WTC11 (cell line): ENCODE measurements at regions not wholly inside any gene's neighbourhood (a gene's known extent, or its start where the extent isn't known, plus 50 kb on each side); places are given as distances from the start of the nearest gene placed in this dataset.

Source experiments
- ATAC-seq: fragments of 200-7000 bp; cut with Tn5 transposase; 2 replicates; pipeline ENCODE4 v1.10.0; 2021; ENCODE audit warnings: mild to moderate bottlenecking, moderate library complexity
- CTCF ChIA-PET: fragments of 300-600 bp; sonication (Branson Sonifier 250); formaldehyde crosslinking; loops from one replicate; lab custom pipeline; 2021; ENCODE audit warnings: antibody characterized with exemption; lab: Charles Lee
- POLR2A ChIA-PET: fragments of 350-600 bp; sonication (Branson Sonifier 250); formaldehyde crosslinking; loops from one replicate; lab custom pipeline; 2021; ENCODE audit warnings: antibody characterized with exemption; lab: Charles Lee
- DNase-seq: peaks from one replicate; pipeline ENCODE4 v3.0.0; 2021; ENCODE audit warnings: low spot score
- H3K27ac Mint-ChIP-seq: 2 replicates; pipeline ENCODE4 v1.8.0; 2021; ENCODE audit warnings: mixed read lengths
- H3K27me3 Mint-ChIP-seq: 2 replicates; pipeline ENCODE4 v1.8.0; 2021; ENCODE audit warnings: low read depth, mild to moderate bottlenecking, moderate library complexity, mixed read lengths
- H3K36me3 Mint-ChIP-seq: 2 replicates; pipeline ENCODE4 v1.8.0; 2021; ENCODE audit warnings: mixed read lengths
- H3K4me1 Mint-ChIP-seq: 2 replicates; pipeline ENCODE4 v1.8.0; 2022; ENCODE audit warnings: mixed read lengths
- H3K4me3 Mint-ChIP-seq: 2 replicates; pipeline ENCODE4 v1.8.0; 2021; ENCODE audit warnings: mild to moderate bottlenecking, moderate library complexity, mixed read lengths
- H3K9me3 Mint-ChIP-seq: 2 replicates; pipeline ENCODE4 v1.8.0; 2021; ENCODE audit warnings: mixed read lengths
- ATF1 ChIP-seq: sonication (generic); formaldehyde crosslinking; IDR thresholded peaks from 2 replicates; pipeline ENCODE4 v1.8.1; 2023; ENCODE audit warnings: mild to moderate bottlenecking, moderate library complexity, missing genetic modification reagents
- CBFB ChIP-seq: sonication (generic); formaldehyde crosslinking; IDR thresholded peaks from 2 replicates; pipeline ENCODE4 v1.8.1; 2022; ENCODE audit warnings: mild to moderate bottlenecking, low read depth, missing genetic modification reagents
- EMX1 ChIP-seq: fragments of 250-450 bp; sonication (Bioruptor Pico); IDR thresholded peaks from 2 replicates; pipeline ENCODE4 v1.8.0; 2021; ENCODE audit warnings: mild to moderate bottlenecking
- FOXJ3 ChIP-seq: sonication (generic); formaldehyde crosslinking; IDR thresholded peaks from 2 replicates; pipeline ENCODE4 v1.9.0; 2021; ENCODE audit warnings: missing genetic modification reagents, mild to moderate bottlenecking, borderline replicate concordance
- FOXP1 ChIP-seq: sonication (generic); formaldehyde crosslinking; IDR thresholded peaks from 2 replicates; pipeline ENCODE4 v1.8.0; 2022; ENCODE audit warnings: missing genetic modification reagents, mild to moderate bottlenecking, moderate library complexity, borderline replicate concordance
- GRHL2 ChIP-seq: fragments of 250-450 bp; sonication (Bioruptor Pico); IDR thresholded peaks from 2 replicates; pipeline ENCODE4 v1.8.0; 2022; ENCODE audit warnings: mild to moderate bottlenecking, moderate library complexity; ENCODE audit not compliant: insufficient replicate concordance, severe bottlenecking
- MYBL2 ChIP-seq: sonication (generic); formaldehyde crosslinking; IDR thresholded peaks from 2 replicates; pipeline ENCODE4 v1.8.1; 2023; ENCODE audit warnings: mild to moderate bottlenecking, moderate library complexity, missing genetic modification reagents
- NFE2L1 ChIP-seq: sonication (generic); formaldehyde crosslinking; IDR thresholded peaks from 2 replicates; pipeline ENCODE4 v1.8.1; 2023; ENCODE audit warnings: missing genetic modification reagents
- NR2C2 ChIP-seq: sonication (generic); formaldehyde crosslinking; IDR thresholded peaks from 2 replicates; pipeline ENCODE4 v1.8.0; 2022; ENCODE audit warnings: mild to moderate bottlenecking, missing genetic modification reagents
- PRRX2 ChIP-seq: fragments of 250-450 bp; sonication (Bioruptor Pico); IDR thresholded peaks from 2 replicates; pipeline ENCODE4 v1.8.0; 2021; ENCODE audit warnings: mild to moderate bottlenecking
- RELA ChIP-seq: sonication (generic); formaldehyde crosslinking; IDR thresholded peaks from 2 replicates; pipeline ENCODE4 v1.8.1; 2022; ENCODE audit warnings: missing genetic modification reagents, mild to moderate bottlenecking, borderline replicate concordance
- SP1 ChIP-seq: sonication (generic); formaldehyde crosslinking; conservative IDR thresholded peaks from 2 replicates; pipeline ENCODE4 v1.8.1; 2022; ENCODE audit warnings: missing genetic modification reagents
- TEAD4 ChIP-seq: sonication (generic); formaldehyde crosslinking; IDR thresholded peaks from 2 replicates; pipeline ENCODE4 v1.8.0; 2022; ENCODE audit warnings: mild to moderate bottlenecking, missing genetic modification reagents
- TP53 ChIP-seq: sonication (generic); formaldehyde crosslinking; IDR thresholded peaks from 2 replicates; pipeline ENCODE4 v1.8.1; 2023; ENCODE audit warnings: mild to moderate bottlenecking, missing genetic modification reagents
- ZNF232 ChIP-seq: sonication (generic); formaldehyde crosslinking; IDR thresholded peaks from 2 replicates; pipeline ENCODE4 v1.8.0; 2022; ENCODE audit warnings: mild to moderate bottlenecking, missing genetic modification reagents
- ZNF396 ChIP-seq: fragments of 250-450 bp; sonication (Bioruptor Pico); IDR thresholded peaks from 2 replicates; pipeline ENCODE4 v1.8.0; 2021; ENCODE audit warnings: mild to moderate bottlenecking, moderate library complexity, borderline replicate concordance
- ZNF416 ChIP-seq: fragments of 250-450 bp; sonication (Bioruptor Pico); IDR thresholded peaks from 2 replicates; pipeline ENCODE4 v1.9.0; 2021; ENCODE audit warnings: mild to moderate bottlenecking, inconsistent platforms
- ZNF671 ChIP-seq: fragments of 250-450 bp; sonication (Bioruptor Pico); IDR thresholded peaks from 2 replicates; pipeline ENCODE4 v1.8.0; 2021; ENCODE audit warnings: mild to moderate bottlenecking
- TF ChIP-seq, protein P1 (sequence below): fragments of 250-450 bp; sonication (Bioruptor Pico); IDR thresholded peaks from 2 replicates; pipeline ENCODE4 v1.9.0; 2021; ENCODE audit warnings: mild to moderate bottlenecking
- TF ChIP-seq, protein P2 (sequence below): sonication (generic); formaldehyde crosslinking; IDR thresholded peaks from 2 replicates; pipeline ENCODE4 v1.8.1; 2022; ENCODE audit warnings: mild to moderate bottlenecking, moderate library complexity, missing genetic modification reagents
- TF ChIP-seq, protein P3 (sequence below): fragments of 250-450 bp; sonication (Bioruptor Pico); IDR thresholded peaks from 2 replicates; pipeline ENCODE4 v1.9.0; 2021; ENCODE audit warnings: mild to moderate bottlenecking, borderline replicate concordance
- TF ChIP-seq, protein P4 (sequence below): sonication (generic); formaldehyde crosslinking; IDR thresholded peaks from 2 replicates; pipeline ENCODE4 v1.8.1; 2022; ENCODE audit warnings: mild to moderate bottlenecking, missing genetic modification reagents, moderate library complexity, borderline replicate concordance
- TF ChIP-seq, protein P5 (sequence below): sonication (generic); formaldehyde crosslinking; IDR thresholded peaks from 2 replicates; pipeline ENCODE4 v1.8.1; 2023; ENCODE audit warnings: mild to moderate bottlenecking, missing genetic modification reagents
- TF ChIP-seq, protein P6 (sequence below): sonication (generic); formaldehyde crosslinking; IDR thresholded peaks from 2 replicates; pipeline ENCODE4 v1.8.0; 2023; ENCODE audit warnings: missing genetic modification reagents

DNA sequence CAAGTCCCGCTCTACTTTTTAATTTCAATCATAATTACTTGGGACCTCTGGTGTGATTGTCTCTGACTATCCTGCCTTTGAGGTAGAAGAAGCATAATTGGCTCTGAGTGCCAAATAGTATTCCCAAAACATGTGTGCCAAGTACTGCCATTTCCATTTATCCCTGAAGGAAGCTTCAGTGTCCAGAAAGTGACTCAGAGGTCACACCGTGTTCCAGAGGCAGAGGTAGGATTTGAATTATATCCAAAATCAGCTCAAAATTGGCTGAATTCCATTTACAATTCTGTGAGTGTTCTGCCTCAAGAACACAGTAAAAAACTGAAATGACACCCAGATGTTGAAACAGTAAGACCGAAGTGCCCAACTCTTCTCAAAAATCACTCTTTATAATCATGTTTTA is 255.3 kb downstream of the RSL24D1 start:
- ATAC-seq: no peak
- no peak overlapping the region for H3K4me3 Mint-ChIP-seq
- peaks cover 16% of the 10 kb centered on the region for H3K9me3 Mint-ChIP-seq
- POLR2A ChIA-PET: no interaction called here
- no peaks in the 10 kb centered on the region for H3K36me3 Mint-ChIP-seq
- TF ChIP-seq TEAD4 (no peak), TP53 (no peak), PRRX2 (CRISPR knock-in tag) (no peak), CBFB (CRISPR knock-in tag) (no peak), NR2C2 (CRISPR knock-in tag) (no peak), ZNF671 (no peak), MYBL2 (no peak)
- TF ChIP-seq, protein P1, sequence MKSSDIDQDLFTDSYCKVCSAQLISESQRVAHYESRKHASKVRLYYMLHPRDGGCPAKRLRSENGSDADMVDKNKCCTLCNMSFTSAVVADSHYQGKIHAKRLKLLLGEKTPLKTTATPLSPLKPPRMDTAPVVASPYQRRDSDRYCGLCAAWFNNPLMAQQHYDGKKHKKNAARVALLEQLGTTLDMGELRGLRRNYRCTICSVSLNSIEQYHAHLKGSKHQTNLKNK (CRISPR knock-in tag): no peak
- TF ChIP-seq, protein P2, sequence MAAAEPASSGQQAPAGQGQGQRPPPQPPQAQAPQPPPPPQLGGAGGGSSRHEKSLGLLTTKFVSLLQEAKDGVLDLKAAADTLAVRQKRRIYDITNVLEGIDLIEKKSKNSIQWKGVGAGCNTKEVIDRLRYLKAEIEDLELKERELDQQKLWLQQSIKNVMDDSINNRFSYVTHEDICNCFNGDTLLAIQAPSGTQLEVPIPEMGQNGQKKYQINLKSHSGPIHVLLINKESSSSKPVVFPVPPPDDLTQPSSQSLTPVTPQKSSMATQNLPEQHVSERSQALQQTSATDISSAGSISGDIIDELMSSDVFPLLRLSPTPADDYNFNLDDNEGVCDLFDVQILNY (CRISPR knock-in tag): no peak
- TF ChIP-seq, protein P3, sequence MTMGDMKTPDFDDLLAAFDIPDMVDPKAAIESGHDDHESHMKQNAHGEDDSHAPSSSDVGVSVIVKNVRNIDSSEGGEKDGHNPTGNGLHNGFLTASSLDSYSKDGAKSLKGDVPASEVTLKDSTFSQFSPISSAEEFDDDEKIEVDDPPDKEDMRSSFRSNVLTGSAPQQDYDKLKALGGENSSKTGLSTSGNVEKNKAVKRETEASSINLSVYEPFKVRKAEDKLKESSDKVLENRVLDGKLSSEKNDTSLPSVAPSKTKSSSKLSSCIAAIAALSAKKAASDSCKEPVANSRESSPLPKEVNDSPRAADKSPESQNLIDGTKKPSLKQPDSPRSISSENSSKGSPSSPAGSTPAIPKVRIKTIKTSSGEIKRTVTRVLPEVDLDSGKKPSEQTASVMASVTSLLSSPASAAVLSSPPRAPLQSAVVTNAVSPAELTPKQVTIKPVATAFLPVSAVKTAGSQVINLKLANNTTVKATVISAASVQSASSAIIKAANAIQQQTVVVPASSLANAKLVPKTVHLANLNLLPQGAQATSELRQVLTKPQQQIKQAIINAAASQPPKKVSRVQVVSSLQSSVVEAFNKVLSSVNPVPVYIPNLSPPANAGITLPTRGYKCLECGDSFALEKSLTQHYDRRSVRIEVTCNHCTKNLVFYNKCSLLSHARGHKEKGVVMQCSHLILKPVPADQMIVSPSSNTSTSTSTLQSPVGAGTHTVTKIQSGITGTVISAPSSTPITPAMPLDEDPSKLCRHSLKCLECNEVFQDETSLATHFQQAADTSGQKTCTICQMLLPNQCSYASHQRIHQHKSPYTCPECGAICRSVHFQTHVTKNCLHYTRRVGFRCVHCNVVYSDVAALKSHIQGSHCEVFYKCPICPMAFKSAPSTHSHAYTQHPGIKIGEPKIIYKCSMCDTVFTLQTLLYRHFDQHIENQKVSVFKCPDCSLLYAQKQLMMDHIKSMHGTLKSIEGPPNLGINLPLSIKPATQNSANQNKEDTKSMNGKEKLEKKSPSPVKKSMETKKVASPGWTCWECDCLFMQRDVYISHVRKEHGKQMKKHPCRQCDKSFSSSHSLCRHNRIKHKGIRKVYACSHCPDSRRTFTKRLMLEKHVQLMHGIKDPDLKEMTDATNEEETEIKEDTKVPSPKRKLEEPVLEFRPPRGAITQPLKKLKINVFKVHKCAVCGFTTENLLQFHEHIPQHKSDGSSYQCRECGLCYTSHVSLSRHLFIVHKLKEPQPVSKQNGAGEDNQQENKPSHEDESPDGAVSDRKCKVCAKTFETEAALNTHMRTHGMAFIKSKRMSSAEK (CRISPR knock-in tag): no peak
- CTCF ChIA-PET: no interaction called here
- no peak overlapping the region for H3K27ac Mint-ChIP-seq
- no peak for DNase-seq
- H3K4me1 Mint-ChIP-seq: no peaks in the 10 kb centered on the region
- H3K27me3 Mint-ChIP-seq: no peaks in the 10 kb centered on the region

DNA sequence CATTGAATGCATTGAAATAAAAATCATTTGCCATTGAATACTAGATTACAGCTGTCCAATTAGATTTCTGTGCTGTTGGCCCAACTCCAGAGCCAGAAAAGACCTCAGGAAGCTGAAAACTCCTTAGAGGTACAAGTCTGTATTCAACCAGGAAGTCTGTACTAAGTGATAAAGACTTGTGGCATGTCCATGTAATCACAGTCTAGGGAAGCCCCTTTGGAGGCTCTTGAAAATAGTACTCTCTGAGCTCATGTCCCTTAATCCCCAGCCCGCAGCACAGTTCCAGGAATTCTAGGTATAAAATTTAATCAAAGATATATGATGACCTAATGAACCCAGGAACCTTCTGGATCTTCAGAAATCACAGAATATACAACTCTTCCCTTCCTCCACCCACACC is 279.4 kb downstream of the RSL24D1 start:
- H3K9me3 Mint-ChIP-seq: peaks cover 24% of the 10 kb centered on the region
- H3K36me3 Mint-ChIP-seq: no peaks in the 10 kb centered on the region
- no peaks in the 10 kb centered on the region for H3K27me3 Mint-ChIP-seq
- H3K4me1 Mint-ChIP-seq: no peaks in the 10 kb centered on the region
- ATAC-seq (no peak), DNase-seq (no peak)
- ChIA-PET CTCF (no interaction called here), POLR2A (no interaction called here)
- H3K27ac Mint-ChIP-seq: no peak overlapping the region; the same call in 1 of the 2 replicates
- no peak for TF ChIP-seq NFE2L1 (CRISPR knock-in tag)
- TF ChIP-seq ZNF416: no peak
- no peak for TF ChIP-seq FOXJ3 (CRISPR knock-in tag)
- TF ChIP-seq, protein P2 (CRISPR knock-in tag): no peak
- TF ChIP-seq, protein P4, sequence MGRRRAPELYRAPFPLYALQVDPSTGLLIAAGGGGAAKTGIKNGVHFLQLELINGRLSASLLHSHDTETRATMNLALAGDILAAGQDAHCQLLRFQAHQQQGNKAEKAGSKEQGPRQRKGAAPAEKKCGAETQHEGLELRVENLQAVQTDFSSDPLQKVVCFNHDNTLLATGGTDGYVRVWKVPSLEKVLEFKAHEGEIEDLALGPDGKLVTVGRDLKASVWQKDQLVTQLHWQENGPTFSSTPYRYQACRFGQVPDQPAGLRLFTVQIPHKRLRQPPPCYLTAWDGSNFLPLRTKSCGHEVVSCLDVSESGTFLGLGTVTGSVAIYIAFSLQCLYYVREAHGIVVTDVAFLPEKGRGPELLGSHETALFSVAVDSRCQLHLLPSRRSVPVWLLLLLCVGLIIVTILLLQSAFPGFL: no peak
- TF ChIP-seq, protein P5, sequence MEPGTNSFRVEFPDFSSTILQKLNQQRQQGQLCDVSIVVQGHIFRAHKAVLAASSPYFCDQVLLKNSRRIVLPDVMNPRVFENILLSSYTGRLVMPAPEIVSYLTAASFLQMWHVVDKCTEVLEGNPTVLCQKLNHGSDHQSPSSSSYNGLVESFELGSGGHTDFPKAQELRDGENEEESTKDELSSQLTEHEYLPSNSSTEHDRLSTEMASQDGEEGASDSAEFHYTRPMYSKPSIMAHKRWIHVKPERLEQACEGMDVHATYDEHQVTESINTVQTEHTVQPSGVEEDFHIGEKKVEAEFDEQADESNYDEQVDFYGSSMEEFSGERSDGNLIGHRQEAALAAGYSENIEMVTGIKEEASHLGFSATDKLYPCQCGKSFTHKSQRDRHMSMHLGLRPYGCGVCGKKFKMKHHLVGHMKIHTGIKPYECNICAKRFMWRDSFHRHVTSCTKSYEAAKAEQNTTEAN (CRISPR knock-in tag): no peak
- TF ChIP-seq ZNF232: no peak
- TF ChIP-seq, protein P6, sequence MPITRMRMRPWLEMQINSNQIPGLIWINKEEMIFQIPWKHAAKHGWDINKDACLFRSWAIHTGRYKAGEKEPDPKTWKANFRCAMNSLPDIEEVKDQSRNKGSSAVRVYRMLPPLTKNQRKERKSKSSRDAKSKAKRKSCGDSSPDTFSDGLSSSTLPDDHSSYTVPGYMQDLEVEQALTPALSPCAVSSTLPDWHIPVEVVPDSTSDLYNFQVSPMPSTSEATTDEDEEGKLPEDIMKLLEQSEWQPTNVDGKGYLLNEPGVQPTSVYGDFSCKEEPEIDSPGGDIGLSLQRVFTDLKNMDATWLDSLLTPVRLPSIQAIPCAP (CRISPR knock-in tag): no peak
- no peak for TF ChIP-seq SP1 (CRISPR knock-in tag)
- no peak for TF ChIP-seq FOXP1 (CRISPR knock-in tag)
- TF ChIP-seq RELA: no peak
- no peak for TF ChIP-seq ZNF396 (CRISPR knock-in tag)
- no peak for TF ChIP-seq ATF1 (CRISPR knock-in tag)
- no peak for TF ChIP-seq GRHL2 (CRISPR knock-in tag)
- TF ChIP-seq EMX1 (CRISPR knock-in tag): no peak
- H3K4me3 Mint-ChIP-seq: no peak overlapping the region
